ENCODE measurements at regions not wholly inside any gene's neighbourhood (a gene's known extent, or its start where the extent isn't known, plus 50 kb on each side); places are given as distances from the start of the nearest gene placed in this dataset.

GRCh38 chr5:167797933-167798332 lies 493.5 kb upstream of the WWC1 start:
- Histone ChIP-seq H3K4me3 (replicated peaks; ENCODE audit: low read depth, low read length) (no peak overlapping the region), H3K36me3 (ENCODE audit: control insufficient read depth, insufficient read depth, low read length) (no peaks in the 10 kb centered on the region), H3K27me3 (replicated peaks; ENCODE audit: control insufficient read depth, insufficient read depth, low read length) (no peaks in the 10 kb centered on the region)
- no peak for TF ChIP-seq CTCF (IDR thresholded peaks at IDR 0.05; ENCODE audit: insufficient read depth, low read length, poor library complexity, severe bottlenecking)
- DNase-seq (ENCODE audit: extremely low read depth, insufficient read length), result no peak

GRCh38 chr5:167798448-167798847 lies 493.0 kb upstream of the WWC1 start:
- no peaks in the 10 kb centered on the region for H3K36me3 ChIP-seq (ENCODE audit: control insufficient read depth, insufficient read depth, low read length)
- no peak for DNase-seq (ENCODE audit: extremely low read depth, insufficient read length)
- TF ChIP-seq CTCF (IDR thresholded peaks at IDR 0.05; ENCODE audit: insufficient read depth, low read length, poor library complexity, severe bottlenecking), result no peak

GRCh38 chr5:167800427-167800826 lies 491.0 kb upstream of the WWC1 start:
- Histone ChIP-seq H3K4me3 (replicated peaks; ENCODE audit: low read depth, low read length) (no peak overlapping the region), H3K36me3 (ENCODE audit: control insufficient read depth, insufficient read depth, low read length) (no peaks in the 10 kb centered on the region), H3K27me3 (replicated peaks; ENCODE audit: control insufficient read depth, insufficient read depth, low read length) (no peaks in the 10 kb centered on the region)
- TF ChIP-seq CTCF (IDR thresholded peaks at IDR 0.05; ENCODE audit: insufficient read depth, low read length, poor library complexity, severe bottlenecking), result no peak
- DNase-seq (ENCODE audit: extremely low read depth, insufficient read length), result no peak

More at GRCh38 chr5:167798448-167798847, 493.0 kb upstream of the WWC1 start:
- H3K4me3 ChIP-seq (replicated peaks; ENCODE audit: low read depth, low read length), result no peak overlapping the region
- no peaks in the 10 kb centered on the region for H3K27me3 ChIP-seq (replicated peaks; ENCODE audit: control insufficient read depth, insufficient read depth, low read length)

GRCh38 chr5:167801999-167802398 lies 489.4 kb upstream of the WWC1 start:
- no peaks in the 10 kb centered on the region for H3K36me3 ChIP-seq (ENCODE audit: control insufficient read depth, insufficient read depth, low read length)

GRCh38 chr5:167802755-167803431 lies 488.6 kb upstream of the WWC1 start:
- Histone ChIP-seq H3K27me3 (replicated peaks; ENCODE audit: control insufficient read depth, insufficient read depth, low read length) (no peaks in the 10 kb centered on the region), H3K4me3 (replicated peaks; ENCODE audit: low read depth, low read length) (no peak overlapping the region), H3K36me3 (ENCODE audit: control insufficient read depth, insufficient read depth, low read length) (no peaks in the 10 kb centered on the region)
- no peak for DNase-seq (ENCODE audit: extremely low read depth, insufficient read length)
- TF ChIP-seq CTCF (IDR thresholded peaks at IDR 0.05; ENCODE audit: insufficient read depth, low read length, poor library complexity, severe bottlenecking), result no peak

More at GRCh38 chr5:167801999-167802398, 489.4 kb upstream of the WWC1 start:
- no peak for DNase-seq (ENCODE audit: extremely low read depth, insufficient read length)
- no peak overlapping the region for H3K4me3 ChIP-seq (replicated peaks; ENCODE audit: low read depth, low read length)
- no peak for TF ChIP-seq CTCF (IDR thresholded peaks at IDR 0.05; ENCODE audit: insufficient read depth, low read length, poor library complexity, severe bottlenecking)
- no peaks in the 10 kb centered on the region for H3K27me3 ChIP-seq (replicated peaks; ENCODE audit: control insufficient read depth, insufficient read depth, low read length)
